Superior temporal gyrus (tissue), 1 donor: ENCODE measurements at regions not wholly inside any gene's neighbourhood (a gene's known extent, or its start where the extent isn't known, plus 50 kb on each side); places are given as distances from the start of the nearest gene placed in this dataset.
"Not testable (repeated sequence)": the region's sequence is repeated elsewhere in the genome, so short reads cannot be mapped to it uniquely, and the experiment has no call there.

Source experiments
- DNase-seq: peaks from one replicate; pipeline ENCODE4 v3.0.0-alpha.2; 2016; ENCODE audit errors: extremely low spot score

- DNase-seq = no peak
Measured at GRCh38 chr1:181202986-181203555, 114.6 kb downstream of the IER5 start.

- DNase-seq = no peak
Measured at GRCh38 chr1:181204530-181204929, 116.0 kb downstream of the IER5 start.

GRCh38 chr1:181205901-181206300 lies 117.4 kb downstream of the IER5 start:
- no peak for DNase-seq

DNA sequence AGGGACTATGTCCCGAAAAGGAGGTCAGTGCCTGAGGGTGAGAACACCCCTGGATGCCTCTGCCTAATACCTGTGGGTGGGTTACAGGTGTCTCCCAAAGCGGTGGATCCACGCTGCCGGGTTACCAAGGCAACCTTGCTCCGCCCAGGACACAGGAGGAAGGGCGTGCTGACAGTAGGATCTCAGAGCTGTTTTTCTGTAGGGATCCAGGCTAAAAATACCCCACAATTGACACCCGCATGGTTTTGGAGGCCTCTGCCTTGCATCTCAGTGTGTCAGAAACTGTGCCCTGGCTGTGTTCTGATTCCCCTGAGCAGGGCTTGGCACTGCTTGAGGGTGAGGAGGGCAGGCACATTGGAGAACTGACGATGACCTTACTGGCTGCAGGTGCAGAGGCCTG lies 118.0 kb downstream of the IER5 start:
- DNase-seq = no peak

- DNase-seq = no peak
Measured at GRCh38 chr1:181206979-181207790, 118.7 kb downstream of the IER5 start.

DNA sequence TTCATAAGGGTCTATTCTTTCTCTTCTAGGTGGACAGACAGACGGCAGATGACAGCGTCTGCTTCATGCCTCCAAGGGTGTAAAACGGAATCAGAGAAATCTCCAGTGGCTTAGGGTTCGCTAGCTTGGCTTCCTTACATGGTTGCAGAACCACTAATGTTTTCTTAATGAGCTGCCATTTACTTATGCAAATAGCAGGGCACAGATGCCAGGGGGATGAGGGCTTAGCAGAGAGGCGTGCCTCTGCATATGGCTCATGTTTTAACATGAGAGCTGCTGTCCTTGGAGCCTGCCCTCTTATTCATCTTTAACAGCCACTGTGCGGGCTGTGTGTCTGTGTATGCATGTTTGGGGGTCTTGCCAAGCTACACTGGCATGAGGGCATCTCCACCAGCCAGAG lies 119.6 kb downstream of the IER5 start:
- no peak for DNase-seq

- DNase-seq = no peak
Measured at GRCh38 chr1:181208967-181209366, 120.5 kb downstream of the IER5 start.

DNA sequence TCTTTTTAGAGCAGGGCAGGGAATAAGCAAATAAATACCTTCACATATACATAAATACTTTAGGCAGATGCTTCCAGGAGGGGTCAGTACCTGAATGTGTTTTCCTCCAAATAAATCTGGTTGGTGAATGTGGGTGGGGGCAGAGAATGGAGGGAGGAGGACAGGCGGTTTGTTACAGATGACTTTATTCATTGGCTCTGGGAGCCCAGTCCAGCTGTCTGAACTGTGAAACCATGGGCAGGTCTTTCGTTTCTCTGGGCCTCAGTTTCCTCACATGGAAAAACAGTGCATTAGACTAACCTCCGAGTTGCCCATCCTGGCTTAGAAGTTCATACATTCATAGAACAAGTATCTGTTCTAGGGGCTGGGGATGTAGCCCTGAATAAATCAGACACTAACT lies 124.6 kb downstream of the IER5 start:
- DNase-seq = no peak

- DNase-seq = no peak
Measured at GRCh38 chr1:181216591-181216994, 128.1 kb downstream of the IER5 start.

- no peak for DNase-seq
Measured at GRCh38 chr1:181219938-181220337, 131.4 kb downstream of the IER5 start.

DNA sequence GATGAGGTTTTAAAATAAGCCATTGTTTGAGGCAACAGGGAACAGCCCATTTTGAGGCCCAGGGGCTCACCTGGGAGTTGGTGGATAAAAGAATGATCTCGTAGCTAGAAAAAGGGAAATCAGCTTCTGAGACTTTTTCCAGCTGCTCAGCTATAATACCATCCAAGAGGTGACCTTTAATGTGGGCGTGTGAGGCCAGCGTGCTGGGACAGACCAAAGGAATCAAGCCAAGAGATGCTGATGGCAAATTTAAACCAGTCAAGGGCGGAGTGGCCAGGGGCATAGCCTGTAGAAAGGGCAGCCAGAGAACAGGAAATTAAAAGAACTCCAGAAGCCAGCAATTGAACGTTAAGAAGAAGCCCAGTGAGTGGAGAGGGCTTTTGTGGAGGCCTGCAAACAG lies 132.6 kb downstream of the IER5 start:
- DNase-seq = no peak

DNA sequence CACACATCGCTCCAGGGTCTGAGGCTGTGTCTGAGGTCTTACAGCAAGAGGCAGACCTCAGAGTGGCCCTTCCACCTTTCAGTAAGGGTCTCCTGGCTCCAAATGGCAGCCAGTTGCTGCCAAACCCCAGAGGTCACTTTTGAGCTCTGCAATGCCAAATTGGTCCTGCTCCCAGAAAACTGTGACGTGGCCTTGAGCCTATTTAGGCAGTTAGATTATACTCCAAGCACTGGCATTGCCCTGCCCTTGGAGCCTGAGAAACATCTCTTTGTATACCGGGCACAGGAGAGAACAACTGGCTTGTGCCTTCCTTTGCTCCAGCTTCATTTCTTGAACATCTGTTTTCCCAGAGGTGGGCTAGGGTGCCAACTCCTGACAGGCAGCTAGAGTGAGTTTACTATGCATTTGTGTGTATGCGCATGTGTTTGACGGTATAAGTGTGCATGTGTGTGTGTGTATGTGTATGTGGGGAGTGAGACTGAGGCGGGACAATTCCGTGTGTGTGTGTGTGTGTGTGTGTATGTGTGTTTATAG lies 134.5 kb downstream of the IER5 start:
- no peak for DNase-seq

GRCh38 chr1:181226728-181227127 lies 138.2 kb downstream of the IER5 start:
- DNase-seq = not testable (repeated sequence)

- no peak for DNase-seq
Measured at GRCh38 chr1:181239086-181239485, 150.6 kb downstream of the IER5 start.

DNA sequence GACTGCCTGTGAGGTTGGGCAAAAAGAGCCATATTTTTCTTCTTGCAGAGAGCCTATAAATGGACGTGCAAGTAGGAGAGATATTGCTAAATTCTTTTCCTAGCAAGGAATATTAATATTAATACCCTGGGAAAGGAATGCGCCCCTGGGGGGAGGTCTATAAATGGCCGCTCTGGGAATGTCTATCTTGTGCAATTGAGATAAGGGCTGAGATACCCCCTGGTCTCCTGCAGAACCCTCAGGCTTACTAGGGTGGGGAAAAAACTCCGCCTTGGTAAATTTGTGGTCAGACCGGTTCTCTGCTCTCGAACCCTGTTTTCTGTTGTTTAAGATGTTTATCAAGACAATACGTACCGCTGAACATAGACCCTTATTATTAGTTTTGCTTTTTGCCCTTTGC lies 157.8 kb downstream of the IER5 start:
- DNase-seq = not testable (repeated sequence)

DNA sequence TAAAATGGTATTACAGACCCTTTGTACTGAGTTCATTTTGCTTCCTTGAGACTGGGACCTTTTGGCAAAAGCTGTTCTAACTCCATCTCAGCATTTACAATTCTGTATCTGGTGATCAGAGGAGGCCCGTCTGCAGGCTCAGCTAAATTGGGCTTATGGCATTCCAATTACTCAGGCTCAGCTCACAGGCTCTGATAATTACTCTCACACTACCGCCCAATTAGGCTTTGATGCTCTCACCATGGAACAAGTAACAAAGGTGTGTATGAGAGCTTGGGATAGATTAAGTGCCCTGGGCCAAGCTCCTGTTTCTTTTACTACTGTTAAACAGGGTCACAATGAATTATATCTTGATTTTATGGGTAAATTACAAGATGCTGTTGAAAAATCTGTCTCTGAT lies 159.9 kb downstream of the IER5 start:
- DNase-seq = not testable (repeated sequence)

DNA sequence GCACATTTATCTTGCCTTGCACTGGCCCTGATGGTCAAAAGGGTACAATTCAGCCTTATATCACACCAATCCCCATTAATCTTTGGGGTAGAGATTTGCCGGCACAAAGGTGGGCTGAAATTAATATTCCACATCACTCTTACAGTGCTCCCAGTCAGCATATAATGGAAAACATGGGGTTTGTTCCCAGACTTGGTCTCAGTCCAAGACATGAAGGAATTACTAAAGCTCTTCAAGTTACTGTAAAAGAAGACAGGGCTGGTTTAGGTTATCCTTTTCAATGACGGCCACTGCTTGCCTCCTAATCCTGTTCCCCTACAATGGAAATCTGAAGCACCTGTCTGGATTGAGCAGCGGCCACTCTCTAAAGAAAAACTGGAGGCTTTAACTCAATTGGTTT lies 160.7 kb downstream of the IER5 start:
- DNase-seq = no peak

GRCh38 chr1:181250038-181250437 lies 161.5 kb downstream of the IER5 start:
- DNase-seq = no peak

- DNase-seq = no peak
Measured at GRCh38 chr1:181251001-181251712, 162.7 kb downstream of the IER5 start.

DNA sequence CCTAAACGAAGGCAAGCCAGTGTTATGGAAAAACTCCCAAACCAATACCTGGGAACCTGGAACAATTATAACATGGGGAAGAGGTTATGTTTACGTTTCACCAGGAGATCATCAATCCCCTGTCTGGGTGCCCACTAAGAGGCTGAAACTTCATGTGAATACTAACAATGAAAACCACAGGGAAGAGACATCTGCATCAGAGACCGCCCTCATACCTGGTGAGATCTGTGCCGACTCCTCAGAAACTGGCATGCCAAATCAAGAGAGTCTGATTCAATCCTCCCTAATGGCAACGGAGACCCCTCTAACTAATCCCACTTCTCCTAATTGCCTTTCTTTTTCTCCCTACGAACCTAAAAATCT lies 163.2 kb downstream of the IER5 start:
- no peak for DNase-seq

- not testable (repeated sequence) for DNase-seq
Measured at GRCh38 chr1:181253601-181254000, 165.1 kb downstream of the IER5 start.

DNA sequence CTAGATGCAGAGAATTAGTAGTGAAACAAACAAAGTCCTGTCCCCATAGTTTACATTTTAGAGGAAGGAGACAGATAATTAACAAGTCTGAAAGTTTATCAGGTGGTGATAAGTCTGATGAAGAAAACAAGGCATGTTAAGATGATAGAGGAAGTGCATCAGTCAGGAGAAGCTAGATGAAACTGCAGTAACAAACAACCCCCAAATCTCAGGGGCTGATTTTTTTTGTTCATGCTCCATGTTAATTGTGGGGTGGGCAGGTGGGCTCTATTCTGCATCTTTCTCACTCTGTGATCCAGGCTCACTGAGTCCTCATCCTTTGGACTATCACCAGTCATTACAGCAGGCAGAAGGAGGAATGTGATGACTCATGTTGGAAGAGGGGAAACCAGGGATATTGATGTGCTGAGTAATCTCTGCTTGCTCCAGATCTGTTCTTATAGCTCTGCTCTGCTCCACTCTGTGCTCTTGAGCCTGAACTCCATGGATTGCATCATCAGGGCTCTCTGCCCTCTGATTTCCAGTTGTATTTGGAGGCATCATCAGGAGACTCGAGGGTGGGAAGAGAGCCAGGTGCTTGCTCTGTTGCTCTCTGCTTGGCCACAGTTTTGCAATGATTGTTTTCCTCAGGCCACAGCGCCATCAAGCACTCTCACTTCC lies 166.9 kb downstream of the IER5 start:
- DNase-seq = no peak
